Subcutaneous abdominal adipose tissue (tissue), 5 donors: ENCODE measurements at regions not wholly inside any gene's neighbourhood (a gene's known extent, or its start where the extent isn't known, plus 50 kb on each side); places are given as distances from the start of the nearest gene placed in this dataset.
A peak's percentile ranks its signal among the peaks of the same experiment; 100 is the strongest.
"Not testable (repeated sequence)": the region's sequence is repeated elsewhere in the genome, so short reads cannot be mapped to it uniquely, and the experiment has no call there.

Source experiments
- H3K27ac ChIP-seq: one replicate; pipeline ENCODE4 v1.7.0; 2013; ENCODE audit warnings: low read depth, mild to moderate bottlenecking, inconsistent platforms, low read length, moderate library complexity
- H3K27me3 ChIP-seq, 5 donors: one replicate each; pipeline ENCODE4 v1.7.0; 2013; ENCODE audit warnings: low read length in 5 of 5, inconsistent platforms in 1 of 5; ENCODE audit not compliant: control insufficient read depth in 5 of 5, insufficient read depth in 4 of 5
- H3K36me3 ChIP-seq, 5 donors: one replicate each; pipeline ENCODE4 v1.7.0; 2013; ENCODE audit warnings: low read length in 5 of 5; ENCODE audit not compliant: control insufficient read depth in 5 of 5, insufficient read depth in 5 of 5
- H3K4me1 ChIP-seq, 5 donors: one replicate each; pipeline ENCODE4 v1.7.0; 2013; ENCODE audit warnings: low read length in 5 of 5, mild to moderate bottlenecking in 3 of 5, moderate library complexity in 1 of 5; ENCODE audit not compliant: control insufficient read depth in 5 of 5, insufficient read depth in 5 of 5
- H3K4me3 ChIP-seq, 5 donors: one replicate each; pipeline ENCODE4 v1.7.0; 2013; ENCODE audit warnings: low read length in 5 of 5, low read depth in 1 of 5
- H3K9ac ChIP-seq, 5 donors: one replicate each; pipeline ENCODE4 v1.7.0; 2013; ENCODE audit warnings: low read length in 5 of 5, mild to moderate bottlenecking in 4 of 5, moderate library complexity in 3 of 5
- H3K9me3 ChIP-seq, 5 donors: one replicate each; pipeline ENCODE4 v1.7.0; 2013; ENCODE audit warnings: low read length in 5 of 5; ENCODE audit not compliant: control insufficient read depth in 5 of 5
- donor health status: healthy.
- donor health status: healthy.
- donor health status: healthy.
- donor health status: healthy.
- donor health status: healthy.

DNA sequence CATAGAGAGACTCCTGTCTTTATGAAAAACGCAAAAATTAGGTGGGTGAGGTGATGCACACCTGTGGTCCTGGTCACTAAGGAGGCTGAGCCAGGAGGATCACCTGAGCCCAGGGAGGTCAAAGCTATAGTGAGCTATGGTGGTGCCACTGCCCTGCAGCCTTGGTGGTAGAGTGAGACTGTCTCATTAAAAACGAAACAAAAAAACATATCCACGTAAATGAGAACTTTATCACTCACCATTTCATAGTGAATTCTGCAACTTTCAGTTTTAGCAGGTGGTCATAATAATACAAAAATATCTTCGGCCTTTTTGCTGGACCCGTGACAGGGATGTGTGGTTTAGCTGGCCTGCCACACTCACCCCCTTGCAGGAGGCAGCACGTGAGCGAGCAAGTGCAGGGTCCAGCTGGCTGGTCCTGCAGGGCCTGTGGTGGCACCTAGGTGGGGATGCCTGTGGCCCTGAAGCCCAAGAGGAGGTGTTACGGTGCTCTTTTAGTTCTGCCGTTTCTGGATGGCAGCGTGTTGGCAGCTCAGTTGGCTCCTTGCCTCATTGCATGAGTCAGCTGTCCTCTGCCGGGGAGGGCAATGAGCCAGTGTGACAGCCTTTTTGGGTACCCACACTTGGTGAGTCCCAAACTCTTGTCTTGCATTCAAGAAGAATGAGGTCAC lies 1330.7 kb upstream of the TMEM132C start:
- Histone ChIP-seq H3K27ac (no peak overlapping the region), H3K27me3 (no peaks in the 10 kb centered on the region), H3K9ac (no peak overlapping the region), H3K9me3 (peaks cover 0 to 2% (median 0%) of the 10 kb centered on the region in 5 donors), H3K4me3 (no peak overlapping the region), H3K36me3 (no peaks in the 10 kb centered on the region), H3K4me1 (peaks cover 0 to 5% (median 3%) of the 10 kb centered on the region in 5 donors)

DNA sequence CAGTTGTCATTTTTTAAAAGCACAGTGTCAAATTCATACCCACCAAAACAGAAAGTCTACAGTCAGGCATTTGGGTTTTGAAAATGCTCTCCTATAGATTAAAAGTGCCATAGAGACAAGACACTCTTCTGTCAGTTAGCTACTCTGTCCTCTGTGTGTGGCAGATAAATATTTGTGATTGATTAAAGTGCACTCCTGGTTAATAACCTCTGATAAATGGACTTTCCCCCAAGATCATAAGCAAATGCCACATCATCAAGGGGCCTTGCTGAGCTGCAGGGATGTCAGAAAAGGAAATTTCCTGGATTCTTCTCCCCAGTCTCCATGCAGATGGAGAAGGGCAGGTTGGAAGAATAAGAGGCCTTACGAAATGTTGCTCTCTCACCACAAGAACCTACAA lies 1329.5 kb upstream of the TMEM132C start:
- H3K4me1 ChIP-seq = peaks cover 0 to 5% (median 3%) of the 10 kb centered on the region in 5 donors
- H3K9me3 ChIP-seq = peaks cover 0 to 6% (median 4%) of the 10 kb centered on the region in 5 donors
- H3K36me3 ChIP-seq = no peaks in the 10 kb centered on the region
- H3K9ac ChIP-seq = no peak overlapping the region
- H3K4me3 ChIP-seq = no peak overlapping the region
- no peak overlapping the region for H3K27ac ChIP-seq
- no peaks in the 10 kb centered on the region for H3K27me3 ChIP-seq

DNA sequence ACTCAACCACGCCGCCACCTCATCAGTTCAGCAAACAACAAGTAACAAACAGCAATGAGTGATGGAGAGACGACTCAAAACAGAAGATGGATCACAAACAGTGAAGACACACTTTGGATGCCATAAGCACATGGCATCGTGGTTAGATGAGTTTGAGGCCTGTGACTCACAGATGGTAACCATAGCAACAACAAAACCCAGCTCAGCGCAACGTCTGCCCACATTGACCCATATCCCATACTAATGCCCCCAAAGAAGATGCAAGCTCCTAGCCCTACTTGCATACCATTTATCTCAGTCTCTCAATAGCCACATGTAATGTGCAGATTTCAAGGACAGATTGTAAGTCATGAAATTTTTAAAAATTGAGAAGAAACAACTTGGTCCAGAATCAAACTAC lies 1322.3 kb upstream of the TMEM132C start:
- H3K9me3 ChIP-seq = peaks cover 0 to 9% (median 4%) of the 10 kb centered on the region in 5 donors
- H3K27me3 ChIP-seq = no peaks in the 10 kb centered on the region
- H3K27ac ChIP-seq = no peak overlapping the region

DNA sequence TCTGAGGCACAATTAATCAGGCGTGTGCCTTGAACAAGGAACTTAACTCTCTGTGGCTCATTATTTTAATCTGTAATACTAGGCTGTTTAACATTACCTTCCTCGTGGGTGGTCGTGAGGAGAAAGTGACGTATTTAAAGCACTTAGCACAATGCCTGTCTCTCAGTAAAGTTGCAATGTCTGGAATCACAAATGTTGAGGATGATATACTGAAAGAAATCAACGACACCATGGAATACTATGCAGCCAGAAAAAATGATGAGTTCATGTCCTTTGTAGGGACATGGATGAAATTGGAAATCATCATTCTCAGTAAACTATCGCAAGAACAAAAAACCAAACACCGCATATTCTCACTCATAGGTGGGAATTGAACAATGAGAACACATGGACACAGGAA lies 1320.0 kb upstream of the TMEM132C start:
- not testable (repeated sequence) for H3K27me3 ChIP-seq, H3K9me3 ChIP-seq, H3K36me3 ChIP-seq, H3K4me3 ChIP-seq, H3K4me1 ChIP-seq, H3K9ac ChIP-seq, H3K27ac ChIP-seq

More for the DNA sequence above, 1322.3 kb upstream of the TMEM132C start:
- no peak overlapping the region for H3K9ac ChIP-seq
- H3K4me1 ChIP-seq = no peaks in the 10 kb centered on the region
- no peaks in the 10 kb centered on the region for H3K36me3 ChIP-seq
- H3K4me3 ChIP-seq = no peak overlapping the region

DNA sequence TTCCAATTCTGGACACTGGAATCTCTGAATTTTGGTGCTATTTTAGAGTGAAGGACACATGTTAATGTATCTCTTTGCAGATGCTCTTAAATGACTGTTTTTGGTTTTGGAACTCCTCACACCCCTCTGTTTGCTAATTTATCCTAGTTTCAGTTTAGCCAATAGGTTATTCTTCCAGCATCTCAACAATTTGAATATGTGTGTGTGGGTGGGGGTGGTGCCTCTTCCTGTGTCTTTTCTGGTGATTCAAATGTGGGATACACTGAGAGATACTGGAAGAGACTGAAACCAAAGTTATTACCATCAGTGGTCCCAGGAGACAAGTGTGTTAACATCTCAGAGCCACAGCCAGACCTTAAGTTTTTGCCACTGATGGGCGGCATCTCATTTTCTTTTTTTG lies 1317.4 kb upstream of the TMEM132C start:
- no peaks in the 10 kb centered on the region for H3K27me3 ChIP-seq
- H3K4me3 ChIP-seq = no peak overlapping the region
- H3K4me1 ChIP-seq = peaks cover 0 to 5% (median 0%) of the 10 kb centered on the region in 5 donors
- peaks cover 0 to 3% (median 0%) of the 10 kb centered on the region in 5 donors for H3K9me3 ChIP-seq
- no peak overlapping the region for H3K27ac ChIP-seq
- H3K9ac ChIP-seq = no peak overlapping the region
- H3K36me3 ChIP-seq = no peaks in the 10 kb centered on the region

DNA sequence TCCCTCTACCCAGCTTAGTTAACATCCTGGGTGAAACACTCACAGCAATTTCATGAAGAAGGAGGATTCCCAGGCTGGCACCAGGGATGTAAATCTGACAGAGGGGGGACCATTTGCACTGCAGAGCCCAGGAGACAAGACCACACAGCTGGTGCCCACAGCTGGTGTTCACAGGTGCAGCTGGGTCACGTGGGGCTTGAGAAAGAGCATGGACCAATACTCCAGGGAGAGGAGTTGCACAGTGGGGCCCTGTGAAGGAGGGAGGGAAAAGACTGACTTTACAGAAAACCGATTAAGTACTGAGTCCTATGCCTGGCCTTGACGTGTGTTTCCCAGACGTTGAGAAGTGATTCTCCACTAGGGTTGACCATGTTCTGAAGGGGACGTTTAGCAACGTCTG lies 1316.7 kb upstream of the TMEM132C start:
- Histone ChIP-seq H3K27ac (no peak overlapping the region), H3K36me3 (no peaks in the 10 kb centered on the region), H3K4me1 (peaks cover 0 to 5% (median 0%) of the 10 kb centered on the region in 5 donors), H3K4me3 (no peak overlapping the region), H3K9me3 (peaks cover 0 to 3% (median 0%) of the 10 kb centered on the region in 5 donors), H3K9ac (no peak overlapping the region), H3K27me3 (no peaks in the 10 kb centered on the region)

DNA sequence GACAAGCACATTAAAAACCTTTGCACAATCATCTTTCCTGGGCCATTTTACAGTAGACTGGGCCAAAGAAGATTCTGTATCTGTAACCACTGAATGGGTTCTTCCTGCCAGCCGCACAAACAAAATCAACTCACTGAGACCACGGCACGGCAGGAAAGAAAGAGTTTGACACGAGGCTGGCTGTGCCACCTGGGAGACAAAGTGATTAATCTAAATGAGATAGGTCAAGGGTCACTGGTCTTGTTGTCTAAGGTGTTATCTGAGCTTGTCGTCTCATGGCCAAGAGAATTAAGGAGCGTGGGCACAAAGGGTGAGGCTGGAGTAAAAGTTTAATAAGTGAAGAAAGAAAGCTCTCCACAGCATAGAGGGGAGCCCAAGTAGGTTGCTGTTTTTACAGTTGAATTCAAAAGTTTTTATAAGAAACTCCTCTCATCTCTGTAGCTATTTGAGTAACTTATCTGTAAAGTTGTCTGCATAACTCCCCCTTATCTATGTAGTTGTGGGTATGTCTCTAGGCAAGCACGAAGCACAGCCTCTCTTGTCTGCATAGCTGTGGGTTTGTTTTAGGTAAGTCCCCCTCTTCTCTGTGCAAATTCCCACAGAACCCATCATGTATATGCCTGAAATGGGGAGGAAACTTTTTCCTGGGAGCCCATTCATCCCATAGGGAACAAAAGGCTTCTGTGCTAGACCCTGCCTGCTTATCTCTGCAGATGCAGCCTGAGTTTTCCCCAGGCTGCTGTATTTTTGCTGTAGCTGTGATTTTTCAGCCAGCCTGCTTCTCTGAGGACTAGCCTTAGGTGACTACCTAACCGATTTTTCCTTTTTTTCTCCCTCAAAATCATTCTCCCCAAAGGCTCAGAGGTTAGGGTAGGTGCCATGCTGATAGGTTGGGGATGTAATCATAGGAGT lies 1314.6 kb upstream of the TMEM132C start:
- H3K4me1 ChIP-seq = peaks cover 0 to 5% (median 0%) of the 10 kb centered on the region in 5 donors
- no peaks in the 10 kb centered on the region for H3K27me3 ChIP-seq
- no peaks in the 10 kb centered on the region for H3K36me3 ChIP-seq
- H3K27ac ChIP-seq = peak overlapping the region; percentile 3
- no peak overlapping the region for H3K9ac ChIP-seq
- H3K9me3 ChIP-seq = peaks cover 0 to 6% (median 0%) of the 10 kb centered on the region in 5 donors
- no peak overlapping the region for H3K4me3 ChIP-seq

DNA sequence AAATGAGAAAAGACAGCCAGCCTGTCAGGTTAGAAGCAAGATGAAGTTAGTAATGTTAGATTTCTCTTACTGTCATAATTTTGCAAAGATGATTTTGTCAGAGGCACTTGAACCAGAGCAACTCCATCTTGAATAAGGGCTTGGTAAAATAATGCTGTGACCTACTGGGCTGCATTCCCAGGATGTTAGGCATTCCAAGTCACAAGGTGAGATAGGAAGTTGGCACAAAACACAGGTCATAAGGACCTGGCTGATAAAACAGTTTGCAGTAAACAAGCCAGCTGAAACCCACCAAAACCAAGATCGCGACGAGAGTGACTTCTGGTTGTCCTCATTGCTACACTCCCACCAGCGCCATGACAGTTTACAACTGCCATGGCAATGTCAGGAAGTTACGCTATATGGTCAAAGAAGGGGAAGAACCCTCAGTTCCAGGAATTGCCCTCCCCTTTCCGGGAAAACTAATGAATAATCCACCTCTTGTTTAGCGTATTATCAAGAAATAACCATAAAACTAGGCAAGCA lies 1313.5 kb upstream of the TMEM132C start:
- peaks cover 0 to 6% (median 0%) of the 10 kb centered on the region in 5 donors for H3K9me3 ChIP-seq
- H3K4me1 ChIP-seq = peaks cover 0 to 5% (median 0%) of the 10 kb centered on the region in 5 donors
- no peaks in the 10 kb centered on the region for H3K27me3 ChIP-seq
- H3K9ac ChIP-seq = no peak overlapping the region
- peak overlapping the region; percentile 3 for H3K27ac ChIP-seq
- no peak overlapping the region for H3K4me3 ChIP-seq
- no peaks in the 10 kb centered on the region for H3K36me3 ChIP-seq

DNA sequence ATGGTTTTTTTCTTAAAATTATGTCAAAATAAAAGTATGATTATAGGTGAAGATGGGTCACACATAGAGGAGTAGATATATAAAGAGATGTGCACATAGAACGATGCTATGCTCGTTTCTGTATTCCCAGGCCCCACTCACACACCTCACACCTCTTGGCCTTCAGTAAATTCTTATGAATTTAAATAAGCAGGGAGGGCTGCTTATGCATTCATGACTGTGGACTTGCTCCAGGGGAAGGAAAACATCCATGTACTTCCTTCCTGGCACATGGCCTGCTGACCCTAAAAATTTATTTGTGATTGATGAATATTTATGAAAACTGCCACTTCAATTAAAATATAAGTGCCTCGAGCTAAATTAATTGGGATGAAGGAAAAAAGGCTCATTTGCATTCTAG lies 1306.7 kb upstream of the TMEM132C start:
- no peak overlapping the region for H3K4me3 ChIP-seq
- H3K36me3 ChIP-seq = no peaks in the 10 kb centered on the region
- H3K4me1 ChIP-seq = peaks cover 0 to 8% (median 0%) of the 10 kb centered on the region in 5 donors
- H3K9me3 ChIP-seq = peaks cover 0 to 11% (median 0%) of the 10 kb centered on the region in 5 donors
- no peak overlapping the region for H3K27ac ChIP-seq
- no peak overlapping the region for H3K9ac ChIP-seq
- no peaks in the 10 kb centered on the region for H3K27me3 ChIP-seq

DNA sequence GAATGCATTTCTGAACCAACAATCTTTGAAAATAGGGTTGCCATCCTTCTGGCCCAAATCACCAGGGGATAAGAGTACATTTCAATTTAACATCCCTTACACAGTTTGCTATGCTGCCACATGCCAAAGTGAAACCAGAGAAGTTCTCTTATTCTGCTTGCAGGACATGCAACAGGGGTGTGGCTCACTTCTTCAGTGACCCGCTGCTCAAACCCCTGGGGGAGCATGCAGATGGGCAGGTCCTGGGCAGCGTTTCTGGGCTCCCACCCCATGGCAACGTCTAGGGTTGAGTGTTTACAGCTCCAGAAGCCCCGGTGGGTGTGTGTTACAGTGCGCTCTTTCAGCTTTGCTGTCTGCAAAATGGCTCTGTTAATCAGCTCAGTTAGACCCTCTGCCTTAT lies 1306.3 kb upstream of the TMEM132C start:
- H3K9ac ChIP-seq = no peak overlapping the region
- no peak overlapping the region for H3K4me3 ChIP-seq
- peaks cover 0 to 11% (median 0%) of the 10 kb centered on the region in 5 donors for H3K9me3 ChIP-seq
- no peaks in the 10 kb centered on the region for H3K27me3 ChIP-seq
- no peaks in the 10 kb centered on the region for H3K36me3 ChIP-seq
- no peak overlapping the region for H3K27ac ChIP-seq
- peaks cover 0 to 8% (median 0%) of the 10 kb centered on the region in 5 donors for H3K4me1 ChIP-seq
